Gastroesophageal sphincter (tissue), 4 donors: ENCODE measurements at regions not wholly inside any gene's neighbourhood (a gene's known extent, or its start where the extent isn't known, plus 50 kb on each side); places are given as distances from the start of the nearest gene placed in this dataset.

ENCODE experiments used
- ATAC-seq: fragments of 150-250 bp; one replicate; pipeline ENCODE4 v1.9.1; 2016; ENCODE audit warnings: mild to moderate bottlenecking, moderate library complexity
- H3K27ac ChIP-seq, 4 donors: fragments of 200-600 bp; sonication (generic) in 3 of 4; 1 replicate in 3 of 4; 2 replicates in 1 of 4; pipeline ENCODE4 v1.5.1; 2016 to 2019
- H3K27me3 ChIP-seq: fragments of 200-600 bp; sonication (generic); one replicate; pipeline ENCODE4 v1.5.1; 2019
- H3K36me3 ChIP-seq, 2 donors: fragments of 200-600 bp; sonication (generic); one replicate each; pipeline ENCODE4 v1.5.1; 2019; ENCODE audit warnings: control low read depth in 1 of 2
- H3K4me1 ChIP-seq, 3 donors: fragments of 200-600 bp; sonication (generic); 1 replicate in 2 of 3; 2 replicates in 1 of 3; pipeline ENCODE4 v1.5.1; 2016 to 2019; ENCODE audit warnings: control low read depth in 2 of 3
- H3K4me3 ChIP-seq, 2 donors: fragments of 200-600 bp; sonication (generic); one replicate each; pipeline ENCODE4 v1.5.1; 2019; ENCODE audit warnings: mild to moderate bottlenecking in 1 of 2, moderate library complexity in 1 of 2
- H3K9me3 ChIP-seq, 3 donors: fragments of 200-600 bp; sonication (generic); one replicate each; pipeline ENCODE4 v1.5.1; 2017 to 2019; ENCODE audit warnings: control low read depth in 2 of 3
- CTCF ChIP-seq, 4 experiments: fragments of 200-600 bp in 2 of 4; fragments of 450-650 bp in 2 of 4; sonication (generic) in 1 of 4; IDR thresholded peaks; one replicate each; pipeline ENCODE4 v1.5.1; 2017 to 2019; ENCODE audit warnings: antibody characterized with exemption in 4 of 4, mild to moderate bottlenecking in 2 of 4, moderate library complexity in 2 of 4
- EP300 ChIP-seq: sonication (generic); formaldehyde crosslinking; IDR thresholded peaks from one replicate; pipeline ENCODE4 v1.6.1; 2017; ENCODE audit warnings: antibody characterized with exemption, mild to moderate bottlenecking
- POLR2A ChIP-seq, 2 donors: fragments of 450-650 bp; IDR thresholded peaks; one replicate each; pipeline ENCODE4 v1.6.1; 2017; ENCODE audit warnings: antibody characterized with exemption in 2 of 2, mild to moderate bottlenecking in 2 of 2, moderate library complexity in 1 of 2
- POLR2AphosphoS5 ChIP-seq: sonication (generic); formaldehyde crosslinking; IDR thresholded peaks from one replicate; pipeline ENCODE4 v1.6.1; 2017; ENCODE audit warnings: antibody characterized with exemption
- whole genome bisulfite sequencing, 2 donors: methylation state at CpG; one replicate each; pipeline ENCODE4 v1.1.5; 2018; ENCODE audit warnings: low coverage in 1 of 2; 5-methylcytosine and 5-hydroxymethylcytosine counted together

- TF ChIP-seq POLR2AphosphoS5 (no peak), POLR2A (IDR thresholded peaks at IDR 0.05) (no peak), EP300 (no peak), CTCF (IDR thresholded peaks at IDR 0.05) (no peak)
- WGBS, 2 donors, result 82 to 86% methylated on average over 3 to 5 of the region's 5 CpGs
- no peaks in the 10 kb centered on the region for H3K27me3 ChIP-seq
- H3K9me3 ChIP-seq, result no peaks in the 10 kb centered on the region
- H3K4me1 ChIP-seq, result no peaks in the 10 kb centered on the region
- no peaks in the 10 kb centered on the region for H3K36me3 ChIP-seq
- H3K27ac ChIP-seq, result no peak overlapping the region
- no peak overlapping the region for H3K4me3 ChIP-seq
- no peak for ATAC-seq
These were observed 1923.0 kb upstream of the PIK3C3 start for GRCh38 chr18:40032076-40032475.

- no peak overlapping the region for H3K27ac ChIP-seq
- no peak overlapping the region for H3K4me3 ChIP-seq
- WGBS, 2 donors, result no CpG with 5 or more reads among the region's 1 CpG
- H3K4me1 ChIP-seq, result no peaks in the 10 kb centered on the region
- no peaks in the 10 kb centered on the region for H3K9me3 ChIP-seq
- TF ChIP-seq CTCF (IDR thresholded peaks at IDR 0.05) (no peak), EP300 (no peak)
- no peaks in the 10 kb centered on the region for H3K27me3 ChIP-seq
- H3K36me3 ChIP-seq, result no peaks in the 10 kb centered on the region
- no peak for ATAC-seq
These were observed 1923.6 kb upstream of the PIK3C3 start for GRCh38 chr18:40031435-40031834.

GRCh38 chr18:40019797-40020392 lies 1935.1 kb upstream of the PIK3C3 start:
- no peaks in the 10 kb centered on the region for H3K36me3 ChIP-seq
- no peaks in the 10 kb centered on the region for H3K27me3 ChIP-seq
- TF ChIP-seq POLR2AphosphoS5, result no peak
- no peak for TF ChIP-seq CTCF (IDR thresholded peaks at IDR 0.05)
- no peak for TF ChIP-seq POLR2A (IDR thresholded peaks at IDR 0.05)
- no peak for TF ChIP-seq EP300
- H3K9me3 ChIP-seq, result no peaks in the 10 kb centered on the region
- H3K4me1 ChIP-seq, result no peaks in the 10 kb centered on the region
- WGBS, 2 donors, result 83 to 86% methylated on average over 1 to 2 of the region's 2 CpGs
- no peak overlapping the region for H3K27ac ChIP-seq
- no peak overlapping the region for H3K4me3 ChIP-seq
- no peak for ATAC-seq

- Histone ChIP-seq H3K9me3 (no peaks in the 10 kb centered on the region), H3K4me1 (no peaks in the 10 kb centered on the region), H3K27me3 (no peaks in the 10 kb centered on the region), H3K4me3 (no peak overlapping the region), H3K36me3 (no peaks in the 10 kb centered on the region), H3K27ac (no peak overlapping the region)
- WGBS, 2 donors, result 61 to 66% methylated on average over 6 of the region's 6 CpGs
- TF ChIP-seq POLR2AphosphoS5 (no peak), EP300 (no peak), CTCF (IDR thresholded peaks at IDR 0.05) (no peak), POLR2A (IDR thresholded peaks at IDR 0.05) (no peak)
- ATAC-seq, result no peak
These were observed 1936.8 kb upstream of the PIK3C3 start for GRCh38 chr18:40018266-40018665.

- no peak for ATAC-seq
- H3K27me3 ChIP-seq, result no peaks in the 10 kb centered on the region
- whole genome bisulfite sequencing, 2 donors, result 70 to 86% methylated on average over 2 to 5 of the region's 6 CpGs
These were observed 1938.0 kb upstream of the PIK3C3 start for GRCh38 chr18:40017021-40017420.

More at GRCh38 chr18:40017021-40017420, 1938.0 kb upstream of the PIK3C3 start:
- Histone ChIP-seq H3K4me3 (no peak overlapping the region), H3K9me3 (no peaks in the 10 kb centered on the region), H3K27ac (no peak overlapping the region), H3K4me1 (no peaks in the 10 kb centered on the region), H3K36me3 (no peaks in the 10 kb centered on the region)
- no peak for TF ChIP-seq POLR2AphosphoS5
- no peak for TF ChIP-seq POLR2A (IDR thresholded peaks at IDR 0.05)
- no peak for TF ChIP-seq CTCF (IDR thresholded peaks at IDR 0.05)
- no peak for TF ChIP-seq EP300
